Breast epithelium (tissue), 3 donors: ENCODE measurements at regions not wholly inside any gene's neighbourhood (a gene's known extent, or its start where the extent isn't known, plus 50 kb on each side); places are given as distances from the start of the nearest gene placed in this dataset.

ENCODE experiments used
- CTCF ChIP-seq, 3 donors: fragments of 450-650 bp; IDR thresholded peaks; one replicate each; pipeline ENCODE4 v1.5.1; 2016 to 2017; ENCODE audit warnings: antibody characterized with exemption in 3 of 3, mild to moderate bottlenecking in 3 of 3, moderate library complexity in 3 of 3
- POLR2A ChIP-seq: fragments of 450-650 bp; IDR thresholded peaks from one replicate; pipeline ENCODE4 v1.6.1; 2016; ENCODE audit warnings: antibody characterized with exemption, mild to moderate bottlenecking, moderate library complexity

DNA sequence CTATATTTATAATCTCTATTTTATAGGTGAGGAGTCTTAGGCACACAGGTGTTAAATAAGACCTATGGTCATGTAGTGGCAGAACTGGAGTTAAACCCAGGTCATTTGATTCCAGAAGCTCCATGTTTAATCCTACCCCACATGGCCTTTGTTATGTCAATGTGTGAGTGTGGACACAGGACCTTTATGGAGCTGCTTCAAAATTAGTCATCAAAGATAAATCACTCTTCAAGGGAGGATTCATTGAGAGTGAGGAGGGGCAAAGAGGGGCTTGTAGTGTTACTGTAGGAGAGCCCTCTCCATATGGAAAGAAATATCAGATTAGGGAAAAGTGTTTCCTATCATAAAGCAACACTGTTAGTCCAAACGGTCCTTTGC, 74.6 kb upstream of the ARRDC3 start:
- no peak for TF ChIP-seq POLR2A
- no peak for TF ChIP-seq CTCF (IDR thresholded peaks at IDR 0.05)
